ENCODE measurements at regions not wholly inside any gene's neighbourhood (a gene's known extent, or its start where the extent isn't known, plus 50 kb on each side); places are given as distances from the start of the nearest gene placed in this dataset.

DNA sequence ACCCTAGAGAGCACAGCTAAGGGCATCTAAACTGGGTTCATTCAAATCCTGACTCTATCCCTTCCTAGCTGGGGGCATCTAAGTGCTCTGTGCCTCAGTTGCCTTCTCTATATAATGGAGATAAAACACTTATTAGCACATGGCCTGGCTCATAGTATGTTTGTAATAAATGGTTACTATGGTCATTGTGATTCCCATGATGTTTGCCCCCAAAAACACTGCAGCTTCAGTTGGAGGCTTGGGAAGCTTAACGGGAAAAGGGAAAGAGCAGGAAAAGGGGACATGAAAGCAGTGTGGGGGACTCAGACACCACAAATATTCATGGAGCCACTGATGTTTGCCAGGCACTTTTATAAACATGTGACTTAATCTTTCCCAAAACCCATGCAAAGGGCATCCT, 118.1 kb downstream of the INHBB start:
- Histone ChIP-seq H3K4me1 (no peaks in the 10 kb centered on the region), H3K27me3 (no peaks in the 10 kb centered on the region), H3K27ac (no peak overlapping the region), H3K4me3 (no peak overlapping the region), H3K9me3 (no peaks in the 10 kb centered on the region), H3K36me3 (no peaks in the 10 kb centered on the region)
- no peak for TF ChIP-seq POLR2A (IDR thresholded peaks at IDR 0.05)
- TF ChIP-seq, protein P1, sequence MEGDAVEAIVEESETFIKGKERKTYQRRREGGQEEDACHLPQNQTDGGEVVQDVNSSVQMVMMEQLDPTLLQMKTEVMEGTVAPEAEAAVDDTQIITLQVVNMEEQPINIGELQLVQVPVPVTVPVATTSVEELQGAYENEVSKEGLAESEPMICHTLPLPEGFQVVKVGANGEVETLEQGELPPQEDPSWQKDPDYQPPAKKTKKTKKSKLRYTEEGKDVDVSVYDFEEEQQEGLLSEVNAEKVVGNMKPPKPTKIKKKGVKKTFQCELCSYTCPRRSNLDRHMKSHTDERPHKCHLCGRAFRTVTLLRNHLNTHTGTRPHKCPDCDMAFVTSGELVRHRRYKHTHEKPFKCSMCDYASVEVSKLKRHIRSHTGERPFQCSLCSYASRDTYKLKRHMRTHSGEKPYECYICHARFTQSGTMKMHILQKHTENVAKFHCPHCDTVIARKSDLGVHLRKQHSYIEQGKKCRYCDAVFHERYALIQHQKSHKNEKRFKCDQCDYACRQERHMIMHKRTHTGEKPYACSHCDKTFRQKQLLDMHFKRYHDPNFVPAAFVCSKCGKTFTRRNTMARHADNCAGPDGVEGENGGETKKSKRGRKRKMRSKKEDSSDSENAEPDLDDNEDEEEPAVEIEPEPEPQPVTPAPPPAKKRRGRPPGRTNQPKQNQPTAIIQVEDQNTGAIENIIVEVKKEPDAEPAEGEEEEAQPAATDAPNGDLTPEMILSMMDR (IDR thresholded peaks at IDR 0.05): no peak
- no peak for DNase-seq

GRCh38 chr2:120464448-120464931, 118.6 kb downstream of the INHBB start:
- Histone ChIP-seq H3K27ac (no peak overlapping the region), H3K4me1 (no peaks in the 10 kb centered on the region), H3K9me3 (no peaks in the 10 kb centered on the region), H3K4me3 (no peak overlapping the region), H3K36me3 (no peaks in the 10 kb centered on the region), H3K27me3 (no peaks in the 10 kb centered on the region)
- TF ChIP-seq, protein P1 (IDR thresholded peaks at IDR 0.05): no peak
- TF ChIP-seq POLR2A (IDR thresholded peaks at IDR 0.05): no peak
- DNase-seq: peak in 1 of 3 donors; percentile 23

GRCh38 chr2:120465012-120465700, 119.2 kb downstream of the INHBB start:
- Histone ChIP-seq H3K27ac (no peak overlapping the region), H3K9me3 (no peaks in the 10 kb centered on the region), H3K27me3 (no peaks in the 10 kb centered on the region), H3K4me1 (no peaks in the 10 kb centered on the region), H3K4me3 (no peak overlapping the region), H3K36me3 (no peaks in the 10 kb centered on the region)
- DNase-seq: peak in 1 of 3 donors; percentile 26
- TF ChIP-seq POLR2A (IDR thresholded peaks at IDR 0.05): no peak
- TF ChIP-seq, protein P1 (IDR thresholded peaks at IDR 0.05): no peak

DNA sequence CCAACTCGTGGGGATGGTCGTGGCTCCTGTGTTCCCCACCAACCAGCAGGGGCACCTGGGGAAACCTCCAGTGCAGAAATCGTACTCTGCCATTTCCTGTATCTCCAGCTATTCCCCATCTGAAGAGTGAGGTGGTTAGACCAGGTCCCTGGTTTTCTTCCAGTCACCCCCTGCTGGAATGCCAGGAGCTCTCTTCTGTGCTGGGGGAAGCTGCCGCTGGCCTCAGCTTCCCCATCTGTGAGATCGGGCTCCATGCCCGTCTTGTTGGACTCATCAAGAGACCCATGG, 119.7 kb downstream of the INHBB start:
- H3K4me3 ChIP-seq: no peak overlapping the region
- no peaks in the 10 kb centered on the region for H3K36me3 ChIP-seq
- H3K27me3 ChIP-seq: no peaks in the 10 kb centered on the region
- H3K27ac ChIP-seq: no peak overlapping the region
- no peaks in the 10 kb centered on the region for H3K9me3 ChIP-seq
- DNase-seq: no peak
- TF ChIP-seq, protein P1 (IDR thresholded peaks at IDR 0.05): no peak
- no peak for TF ChIP-seq POLR2A (IDR thresholded peaks at IDR 0.05)
- no peaks in the 10 kb centered on the region for H3K4me1 ChIP-seq

DNA sequence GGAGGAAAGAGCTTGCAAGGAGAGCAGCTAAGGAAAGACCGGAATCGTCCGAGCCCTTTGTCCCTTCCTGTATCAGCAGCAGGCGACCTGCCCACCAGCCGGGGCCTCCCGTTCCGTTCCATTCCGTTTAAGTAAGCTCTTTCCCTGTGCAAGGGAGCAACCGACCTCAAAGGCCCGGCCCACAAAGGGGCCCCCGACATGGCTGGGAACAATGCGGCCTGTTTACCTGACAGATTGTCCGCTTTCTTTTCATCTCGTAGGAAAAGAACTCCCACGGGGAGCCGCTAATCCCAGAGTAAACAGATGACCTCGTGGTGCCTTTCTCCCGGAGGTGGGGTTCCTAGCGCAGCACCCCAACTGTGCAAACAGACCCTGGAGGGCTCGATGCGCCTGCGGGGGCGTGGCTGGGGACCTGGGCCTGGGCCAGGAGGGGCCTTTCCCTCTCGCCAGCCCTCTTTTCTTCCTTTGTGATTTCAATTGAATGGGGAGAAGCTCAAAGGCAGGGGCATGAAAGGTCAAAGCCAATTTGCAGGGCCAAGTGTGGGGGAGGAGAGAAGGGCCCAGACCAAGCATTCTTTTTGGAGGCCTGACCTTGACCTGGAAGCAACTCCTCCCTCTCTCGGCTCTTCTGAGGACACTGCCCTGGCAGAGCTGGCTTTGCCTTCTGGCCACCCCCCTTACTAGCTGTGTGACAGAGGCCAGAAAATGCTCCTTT, 120.2 kb downstream of the INHBB start:
- no peaks in the 10 kb centered on the region for H3K36me3 ChIP-seq
- H3K27me3 ChIP-seq: no peaks in the 10 kb centered on the region
- peak in 1 of 3 donors; percentile 44 for DNase-seq
- H3K4me1 ChIP-seq: no peaks in the 10 kb centered on the region
- no peaks in the 10 kb centered on the region for H3K9me3 ChIP-seq
- TF ChIP-seq, protein P1 (IDR thresholded peaks at IDR 0.05): no peak
- no peak for TF ChIP-seq POLR2A (IDR thresholded peaks at IDR 0.05)
- H3K4me3 ChIP-seq: no peak overlapping the region
- H3K27ac ChIP-seq: no peak overlapping the region
